GM23248 (cell line): ENCODE measurements at regions not wholly inside any gene's neighbourhood (a gene's known extent, or its start where the extent isn't known, plus 50 kb on each side); places are given as distances from the start of the nearest gene placed in this dataset.
"Not testable (repeated sequence)": the region's sequence is repeated elsewhere in the genome, so short reads cannot be mapped to it uniquely, and the experiment has no call there.

Experiments
- EZH2 ChIP-seq: fragments of 200-600 bp; sonication (generic); IDR thresholded peaks from 2 replicates; pipeline ENCODE4 v1.6.1; 2018; ENCODE audit warnings: antibody characterized with exemption, mild to moderate bottlenecking; ENCODE audit not compliant: insufficient read depth, poor library complexity, severe bottlenecking
- EZH2phosphoT487 ChIP-seq: fragments of 200-600 bp; sonication (generic); IDR thresholded peaks from 2 replicates; pipeline ENCODE4 v1.6.1; 2018; ENCODE audit warnings: antibody characterized with exemption, moderate library complexity, mild to moderate bottlenecking, low read depth; ENCODE audit not compliant: insufficient read depth

DNA sequence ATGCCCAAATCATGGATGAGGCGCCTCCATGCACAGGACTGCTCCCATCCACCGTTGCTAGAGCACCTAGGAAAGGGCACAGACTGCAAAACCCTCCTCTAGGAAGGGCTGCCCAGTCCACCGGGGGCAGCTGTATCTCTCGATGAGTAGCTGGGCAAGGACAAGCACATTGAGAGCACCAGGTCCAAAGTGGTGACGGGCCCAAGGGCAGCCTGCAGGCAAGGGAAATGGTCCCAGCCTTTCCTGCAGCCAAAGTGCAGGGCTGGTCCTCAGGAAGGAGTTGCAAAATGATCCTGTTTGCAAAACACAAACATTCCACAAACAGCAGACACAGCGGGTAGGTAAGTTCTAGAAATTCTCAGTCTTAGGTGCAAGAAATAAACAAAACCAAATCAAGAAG, 158.8 kb downstream of the IGLL1 start:
- not testable (repeated sequence) for TF ChIP-seq EZH2phosphoT487, EZH2
